DND-41 (cell line): ENCODE measurements at regions not wholly inside any gene's neighbourhood (a gene's known extent, or its start where the extent isn't known, plus 50 kb on each side); places are given as distances from the start of the nearest gene placed in this dataset.

Experiments used
- CTCF ChIP-seq: IDR thresholded peaks from 2 replicates; pipeline ENCODE4 v1.5.1; 2012; ENCODE audit warnings: borderline replicate concordance, low read length, moderate library complexity, mild to moderate bottlenecking; ENCODE audit not compliant: poor library complexity, severe bottlenecking; ENCODE audit errors: extremely low read depth
- EZH2 ChIP-seq: IDR thresholded peaks from 3 replicates; pipeline ENCODE4 v1.6.1; 2012; ENCODE audit warnings: borderline replicate concordance, low read depth, mild to moderate bottlenecking, moderate library complexity, low read length, inconsistent platforms; ENCODE audit not compliant: severe bottlenecking

GRCh38 chr11:38865922-38866321, 2267.9 kb upstream of the RAG2 start:
- TF ChIP-seq EZH2 (no peak), CTCF (no peak)
